ENCODE measurements at regions not wholly inside any gene's neighbourhood (a gene's known extent, or its start where the extent isn't known, plus 50 kb on each side); places are given as distances from the start of the nearest gene placed in this dataset.

- TF ChIP-seq MGA (IDR thresholded peaks at IDR 0.05) = no peak
- TF ChIP-seq ZNF165 (CRISPR knock-in tag; IDR thresholded peaks at IDR 0.05; ENCODE audit: borderline replicate concordance) = no peak
Observed at GRCh38 chr20:24819331-24819965, 129.6 kb upstream of the CST7 start (continued).
